ENCODE measurements at regions not wholly inside any gene's neighbourhood (a gene's known extent, or its start where the extent isn't known, plus 50 kb on each side); places are given as distances from the start of the nearest gene placed in this dataset.

DNA sequence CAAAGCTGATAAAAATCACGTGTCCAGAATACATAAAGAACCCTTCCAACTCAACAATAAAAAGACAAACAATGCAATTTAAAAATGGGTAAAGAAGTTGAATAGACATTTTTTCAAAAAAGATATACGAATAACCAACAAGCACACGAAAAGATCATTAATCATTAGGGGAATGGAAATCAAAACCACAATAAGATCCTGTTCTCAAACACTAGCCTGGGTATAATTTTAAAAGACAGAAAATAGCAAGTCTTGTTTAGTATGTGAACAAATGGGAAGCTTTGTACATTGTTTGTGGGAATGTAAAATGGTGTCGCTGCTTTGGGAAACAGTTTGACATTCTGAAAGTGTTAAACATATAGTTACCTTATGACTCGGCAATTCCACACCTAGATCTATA, 86.3 kb upstream of the LMNTD1 start:
- no peak for TF ChIP-seq CTCF (conservative IDR thresholded peaks at IDR 0.05)
- no peak for TF ChIP-seq ZFX (IDR thresholded peaks at IDR 0.05)
- H3K27ac ChIP-seq, result no peak overlapping the region

GRCh38 chr12:25644979-25645378, 91.9 kb upstream of the LMNTD1 start:
- TF ChIP-seq ZFX (IDR thresholded peaks at IDR 0.05), result no peak
- no peak for TF ChIP-seq CTCF (conservative IDR thresholded peaks at IDR 0.05)
- H3K27ac ChIP-seq, result no peak overlapping the region

DNA sequence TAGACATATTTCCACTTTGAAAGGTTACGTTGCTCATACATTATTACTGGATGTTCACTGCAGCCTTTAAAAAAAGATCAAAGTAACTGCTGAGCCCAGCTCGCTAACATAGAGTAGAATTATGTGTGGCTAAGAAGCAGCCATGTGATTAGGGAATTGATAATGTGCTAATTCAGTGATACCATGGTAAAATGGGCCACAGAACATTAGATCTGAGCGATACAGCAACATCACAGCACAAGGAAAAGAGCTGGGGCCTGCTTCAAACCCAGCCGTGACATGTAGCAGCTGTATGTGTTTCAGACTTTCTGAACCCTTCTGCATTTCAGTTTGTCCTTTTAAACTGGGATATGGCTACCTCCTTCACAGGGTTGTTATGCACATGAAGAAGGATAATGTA, 92.3 kb upstream of the LMNTD1 start:
- H3K27ac ChIP-seq, result no peak overlapping the region
- TF ChIP-seq ZFX (IDR thresholded peaks at IDR 0.05), result no peak
- TF ChIP-seq CTCF (conservative IDR thresholded peaks at IDR 0.05), result no peak

GRCh38 chr12:25651931-25652330, 98.8 kb upstream of the LMNTD1 start:
- no peak for TF ChIP-seq ZFX (IDR thresholded peaks at IDR 0.05)
- TF ChIP-seq CTCF (conservative IDR thresholded peaks at IDR 0.05), result no peak
- H3K27ac ChIP-seq, result no peak overlapping the region

DNA sequence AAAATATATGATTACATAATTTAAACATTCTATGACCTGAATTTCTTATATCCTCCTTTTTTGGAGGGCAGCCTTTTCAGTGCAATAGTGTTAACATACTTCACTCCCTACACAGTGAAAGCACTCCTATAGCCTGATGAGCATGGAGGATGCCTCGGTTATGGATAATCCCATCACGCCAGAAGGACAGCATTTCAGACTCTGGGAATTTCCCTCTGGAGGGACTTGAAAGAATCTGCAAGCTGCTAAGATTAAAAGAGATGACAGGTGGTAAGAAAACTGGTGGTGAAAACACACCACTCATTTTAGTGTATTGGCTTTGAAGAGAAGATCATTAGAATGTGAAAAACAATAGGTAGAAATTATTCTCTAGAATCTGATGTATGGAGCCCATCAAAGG, 99.3 kb upstream of the LMNTD1 start:
- no peak overlapping the region for H3K27ac ChIP-seq
- no peak for TF ChIP-seq ZFX (IDR thresholded peaks at IDR 0.05)
- TF ChIP-seq CTCF (conservative IDR thresholded peaks at IDR 0.05), result no peak

DNA sequence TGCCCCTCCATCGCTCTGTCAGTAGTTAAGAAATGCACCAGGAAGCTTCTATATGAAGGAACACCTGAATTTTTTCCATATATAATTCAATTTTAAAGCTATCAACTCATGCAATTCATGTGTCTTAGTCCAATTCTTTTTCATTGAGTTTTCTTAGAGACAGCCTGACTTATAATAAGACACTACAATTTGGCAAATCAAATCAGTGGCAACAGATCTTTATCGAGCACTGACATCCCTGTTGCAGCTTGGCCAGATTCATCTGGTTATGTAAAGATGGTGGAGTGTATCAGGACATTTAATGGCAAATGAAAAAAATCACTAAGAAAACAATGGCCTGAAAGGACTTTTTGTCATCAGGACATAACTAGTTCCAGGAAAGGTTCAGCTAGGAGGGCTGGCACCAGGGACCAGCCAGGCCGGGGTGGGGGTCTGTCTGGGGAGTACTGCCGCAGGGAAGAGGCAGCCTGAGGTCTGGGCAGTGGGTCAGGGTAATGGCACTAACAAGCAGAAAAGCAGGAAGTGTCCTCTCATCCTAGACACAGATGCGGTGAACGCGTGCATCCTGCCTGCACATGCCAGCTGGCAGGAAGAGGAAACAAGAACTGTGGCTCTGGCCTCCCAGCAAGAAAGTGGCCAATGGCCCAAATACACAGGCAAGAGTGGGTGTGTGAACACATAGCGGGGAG, 100.5 kb upstream of the LMNTD1 start:
- TF ChIP-seq CTCF (conservative IDR thresholded peaks at IDR 0.05), result no peak
- TF ChIP-seq ZFX (IDR thresholded peaks at IDR 0.05), result no peak
- no peak overlapping the region for H3K27ac ChIP-seq

DNA sequence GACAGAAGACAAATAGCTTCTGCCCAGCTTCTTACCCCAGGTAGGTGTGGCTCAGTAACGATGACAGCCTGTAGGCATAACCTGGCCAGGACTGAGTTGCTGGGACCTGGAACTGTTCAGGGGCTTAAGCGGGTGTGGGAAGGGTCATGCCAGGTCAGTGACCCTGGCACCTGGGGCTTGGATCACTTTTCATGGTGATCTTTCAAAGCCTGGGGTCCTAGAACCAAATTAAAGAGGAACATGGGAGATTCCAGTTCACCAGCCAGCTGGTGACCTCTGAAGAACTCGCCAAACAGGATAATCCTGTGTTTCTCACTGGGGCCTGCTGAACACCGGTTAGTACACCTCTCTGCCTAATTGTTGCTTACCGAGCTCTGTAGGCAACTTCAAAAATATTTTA, 102.6 kb upstream of the LMNTD1 start:
- no peak for TF ChIP-seq ZFX (IDR thresholded peaks at IDR 0.05)
- H3K27ac ChIP-seq, result peak overlapping the region; percentile 27

- no peak overlapping the region for H3K27ac ChIP-seq
- TF ChIP-seq CTCF (conservative IDR thresholded peaks at IDR 0.05) (no peak), ZFX (IDR thresholded peaks at IDR 0.05) (no peak)
Measured at GRCh38 chr12:25659621-25660020, 106.5 kb upstream of the LMNTD1 start.

All from C4-2B (cell line).